Heart left ventricle (tissue), 13 donors: ENCODE measurements at regions not wholly inside any gene's neighbourhood (a gene's known extent, or its start where the extent isn't known, plus 50 kb on each side); places are given as distances from the start of the nearest gene placed in this dataset.

ENCODE experiments used
- POLR2A ChIP-seq, 2 donors: fragments of 450-650 bp; IDR thresholded peaks; one replicate each; pipeline ENCODE4 v1.6.1; 2017; ENCODE audit warnings: antibody characterized with exemption in 2 of 2, mild to moderate bottlenecking in 2 of 2, moderate library complexity in 2 of 2
- TF ChIP-seq, protein P1 (sequence below), 12 donors: fragments of 200-600 bp; sonication (generic) in 4 of 12; IDR thresholded peaks; one replicate each; pipeline versions ENCODE4 v1.5.0 to v1.8.0; 2018 to 2022; ENCODE audit warnings: antibody characterized with exemption in 12 of 12, mild to moderate bottlenecking in 5 of 12
- donor health status: ischemic (EF 13 %, LVEDD 7.1; RV severe dilation, severe dysfunction).
- donor health status: DM: no; HTN: yes; CAD: no.
- donor health status: DM: no; HTN: no; CAD: no.
- donor health status: ischemic (EF 25% LVEDD 6.9; RV normal size, moderate dysfunction).
- donor health status: ischemic (EF 25% LVEDD 5.7; RV mildly dilated, moderate dysfunction).
- donor health status: ischemic (EF 35%, LVEDD 5.7; RV mildly dilated, moderate dysfunction).
- donor health status: nonischemic (EF 11% LVEDD 7.7; RV severe dilation, severe dysfunction).
- donor health status: DM: yes; HTN: yes; CAD: no.
- donor health status: PGD.
- donor health status: ischemic (EF 29% LVEDD 5.4; RV normal size, mild dysfunction).
- donor health status: nonischemic (EF 23%, LVEDD 6.1; RV moderate dilation, normal function).

DNA sequence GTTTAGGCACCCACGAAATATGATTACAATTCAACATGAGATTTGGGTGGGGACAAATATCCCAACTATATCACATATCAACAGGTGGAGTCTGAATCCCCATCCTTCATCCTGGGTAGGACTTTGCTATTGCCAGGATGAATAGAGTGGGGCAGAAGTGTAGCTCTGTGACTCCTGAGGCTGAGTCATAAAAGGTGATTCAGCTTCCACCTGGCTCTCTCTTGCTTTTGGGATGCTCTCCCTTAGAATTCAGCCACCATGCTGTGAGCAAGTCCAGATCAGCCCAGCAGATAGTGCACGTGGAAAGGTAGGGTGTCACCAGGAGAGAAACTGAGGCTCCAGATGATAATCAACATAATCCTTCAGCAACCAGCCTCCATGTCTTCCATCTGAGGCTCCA, 193.8 kb upstream of the BCOR start:
- TF ChIP-seq POLR2A (IDR thresholded peaks at IDR 0.05): no peak
- TF ChIP-seq, protein P1, sequence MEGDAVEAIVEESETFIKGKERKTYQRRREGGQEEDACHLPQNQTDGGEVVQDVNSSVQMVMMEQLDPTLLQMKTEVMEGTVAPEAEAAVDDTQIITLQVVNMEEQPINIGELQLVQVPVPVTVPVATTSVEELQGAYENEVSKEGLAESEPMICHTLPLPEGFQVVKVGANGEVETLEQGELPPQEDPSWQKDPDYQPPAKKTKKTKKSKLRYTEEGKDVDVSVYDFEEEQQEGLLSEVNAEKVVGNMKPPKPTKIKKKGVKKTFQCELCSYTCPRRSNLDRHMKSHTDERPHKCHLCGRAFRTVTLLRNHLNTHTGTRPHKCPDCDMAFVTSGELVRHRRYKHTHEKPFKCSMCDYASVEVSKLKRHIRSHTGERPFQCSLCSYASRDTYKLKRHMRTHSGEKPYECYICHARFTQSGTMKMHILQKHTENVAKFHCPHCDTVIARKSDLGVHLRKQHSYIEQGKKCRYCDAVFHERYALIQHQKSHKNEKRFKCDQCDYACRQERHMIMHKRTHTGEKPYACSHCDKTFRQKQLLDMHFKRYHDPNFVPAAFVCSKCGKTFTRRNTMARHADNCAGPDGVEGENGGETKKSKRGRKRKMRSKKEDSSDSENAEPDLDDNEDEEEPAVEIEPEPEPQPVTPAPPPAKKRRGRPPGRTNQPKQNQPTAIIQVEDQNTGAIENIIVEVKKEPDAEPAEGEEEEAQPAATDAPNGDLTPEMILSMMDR (IDR thresholded peaks at IDR 0.05): no peak
